K562 (cell line): ENCODE measurements at regions not wholly inside any gene's neighbourhood (a gene's known extent, or its start where the extent isn't known, plus 50 kb on each side); places are given as distances from the start of the nearest gene placed in this dataset.
A peak's percentile ranks its signal among the peaks of the same experiment; 100 is the strongest.

Experiments
- ATF7 ChIP-seq: fragments of 450-650 bp; IDR thresholded peaks from 2 replicates; pipeline ENCODE4 v1.7.1; 2014; ENCODE audit warnings: mild to moderate bottlenecking, moderate library complexity
- BRD4 ChIP-seq: fragments of 200-600 bp; sonication (generic); IDR thresholded peaks from 2 replicates; pipeline ENCODE4 v1.6.1; 2017; ENCODE audit warnings: inconsistent platforms
- DACH1 ChIP-seq: fragments of 450-650 bp; IDR thresholded peaks from 2 replicates; pipeline ENCODE4 v1.6.1; 2018; ENCODE audit not compliant: partially characterized antibody
- DDX20 ChIP-seq: fragments of 450-650 bp; IDR thresholded peaks from 2 replicates; pipeline ENCODE4 v1.6.1; 2016; ENCODE audit warnings: missing genetic modification characterization, low read depth, mild to moderate bottlenecking, missing compliant biosample characterization, moderate library complexity
- EP400 ChIP-seq: fragments of 450-650 bp; IDR thresholded peaks from 2 replicates; pipeline ENCODE4 v1.6.1; 2017; ENCODE audit warnings: antibody characterized with exemption, mild to moderate bottlenecking, moderate library complexity
- HDAC8 ChIP-seq: fragments of 450-650 bp; IDR thresholded peaks from 2 replicates; pipeline ENCODE4 v1.6.1; 2016; ENCODE audit warnings: mild to moderate bottlenecking, missing genetic modification characterization, moderate library complexity, missing compliant biosample characterization
- POLR2AphosphoS5 ChIP-seq: IDR thresholded peaks from 2 replicates; pipeline ENCODE4 v1.6.1; 2011; ENCODE audit warnings: mild to moderate bottlenecking, low read depth, low read length, moderate library complexity; ENCODE audit not compliant: control insufficient read depth, insufficient read depth
- PTRF ChIP-seq: fragments of 450-650 bp; IDR thresholded peaks from 2 replicates; pipeline ENCODE4 v1.6.1; 2016; ENCODE audit warnings: mild to moderate bottlenecking, missing genetic modification characterization, missing compliant biosample characterization
- TAF15 ChIP-seq: fragments of 200-400 bp; formaldehyde crosslinking; IDR thresholded peaks from 2 replicates; pipeline ENCODE4 v1.6.1; 2017; ENCODE audit warnings: mild to moderate bottlenecking, low read depth, low read length, moderate library complexity
- TEAD4 ChIP-seq, 2 experiments: sonication (generic) in 1 of 2; formaldehyde crosslinking in 1 of 2; IDR thresholded peaks; 2 replicates each; pipeline versions ENCODE4 v1.6.1 to v1.8.0; 2012 to 2022; ENCODE audit warnings: borderline replicate concordance in 1 of 2, inconsistent platforms in 1 of 2, low read length in 1 of 2, mild to moderate bottlenecking in 1 of 2, missing genetic modification reagents in 1 of 2
- THRAP3 ChIP-seq: fragments of 450-650 bp; IDR thresholded peaks from 2 replicates; pipeline ENCODE4 v1.6.1; 2016; ENCODE audit warnings: mild to moderate bottlenecking, inconsistent platforms, borderline replicate concordance
- XRCC3 ChIP-seq: fragments of 450-650 bp; IDR thresholded peaks from 2 replicates; pipeline ENCODE4 v1.6.1; 2017; ENCODE audit warnings: mild to moderate bottlenecking, moderate library complexity
- XRCC5 ChIP-seq: fragments of 200-400 bp; formaldehyde crosslinking; IDR thresholded peaks from 2 replicates; pipeline ENCODE4 v1.6.1; 2017; ENCODE audit warnings: low read depth, mild to moderate bottlenecking, low read length
- ZNF175 ChIP-seq: fragments of 200-800 bp; sonication (Bioruptor generic); IDR thresholded peaks from 2 replicates; pipeline ENCODE4 v1.6.1; 2016; ENCODE audit warnings: low read depth, mild to moderate bottlenecking, missing genetic modification characterization, missing compliant biosample characterization
- TF ChIP-seq, protein P1 (sequence below): sonication (generic); formaldehyde crosslinking; IDR thresholded peaks from 2 replicates; pipeline ENCODE4 v1.8.0; 2023; ENCODE audit warnings: mild to moderate bottlenecking, missing genetic modification reagents
- TF ChIP-seq, protein P2 (sequence below): fragments of 450-650 bp; IDR thresholded peaks from 2 replicates; pipeline ENCODE4 v1.6.1; 2016; ENCODE audit warnings: low read depth, mild to moderate bottlenecking, moderate library complexity
- TF ChIP-seq, protein P3 (sequence below): fragments of 150-350 bp; IDR thresholded peaks from 2 replicates; pipeline ENCODE4 v1.6.1; 2014; ENCODE audit warnings: low read depth, mild to moderate bottlenecking, low read length, borderline replicate concordance
- TF ChIP-seq, protein P4 (sequence below): sonication (generic); formaldehyde crosslinking; IDR thresholded peaks from 2 replicates; pipeline ENCODE4 v1.8.0; 2022; ENCODE audit warnings: missing genetic modification reagents, mild to moderate bottlenecking, moderate library complexity, borderline replicate concordance

DNA sequence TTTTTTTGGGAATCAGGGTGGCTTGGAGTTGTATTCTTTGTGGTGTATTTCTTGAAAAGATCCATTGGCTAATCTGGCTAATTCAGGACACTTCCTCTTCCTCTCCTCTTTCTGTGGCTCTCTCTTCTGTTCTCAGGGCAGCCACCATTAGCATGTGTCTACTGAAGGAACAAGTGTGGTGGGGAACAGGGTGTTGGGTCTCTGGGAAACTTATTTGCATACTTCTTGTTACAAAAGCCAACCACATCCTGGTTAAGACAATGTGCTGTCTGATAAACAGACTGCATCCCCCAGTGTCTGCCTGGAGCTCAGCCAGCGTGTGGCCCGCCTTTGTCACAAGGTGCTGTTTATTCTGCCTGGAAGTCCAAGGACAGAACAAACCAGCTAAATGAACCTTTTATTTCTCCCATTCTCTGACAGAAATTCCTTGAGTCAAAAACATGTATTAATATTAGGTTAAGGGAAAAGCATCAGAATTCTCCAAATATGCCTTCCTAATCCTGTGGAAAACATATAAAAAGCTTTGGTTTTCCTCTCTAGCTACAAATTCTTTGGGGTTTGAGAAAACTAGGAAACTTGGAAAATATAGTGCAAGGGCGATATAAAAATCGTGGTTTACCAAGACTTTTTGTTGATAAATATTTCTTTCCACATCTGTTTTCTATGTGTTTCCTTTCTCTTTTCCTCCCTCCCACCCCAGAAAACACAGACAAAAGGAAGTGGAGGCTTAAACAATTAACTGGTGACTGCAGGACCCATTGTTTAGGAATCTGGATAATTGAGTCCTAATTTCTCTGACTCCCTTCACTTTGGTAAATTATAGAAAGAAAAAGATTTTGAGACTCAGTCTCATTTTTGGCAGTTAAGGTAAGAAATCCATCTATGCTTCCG, 203.6 kb downstream of the SPRY1 start (continued):
- TF ChIP-seq, protein P1, sequence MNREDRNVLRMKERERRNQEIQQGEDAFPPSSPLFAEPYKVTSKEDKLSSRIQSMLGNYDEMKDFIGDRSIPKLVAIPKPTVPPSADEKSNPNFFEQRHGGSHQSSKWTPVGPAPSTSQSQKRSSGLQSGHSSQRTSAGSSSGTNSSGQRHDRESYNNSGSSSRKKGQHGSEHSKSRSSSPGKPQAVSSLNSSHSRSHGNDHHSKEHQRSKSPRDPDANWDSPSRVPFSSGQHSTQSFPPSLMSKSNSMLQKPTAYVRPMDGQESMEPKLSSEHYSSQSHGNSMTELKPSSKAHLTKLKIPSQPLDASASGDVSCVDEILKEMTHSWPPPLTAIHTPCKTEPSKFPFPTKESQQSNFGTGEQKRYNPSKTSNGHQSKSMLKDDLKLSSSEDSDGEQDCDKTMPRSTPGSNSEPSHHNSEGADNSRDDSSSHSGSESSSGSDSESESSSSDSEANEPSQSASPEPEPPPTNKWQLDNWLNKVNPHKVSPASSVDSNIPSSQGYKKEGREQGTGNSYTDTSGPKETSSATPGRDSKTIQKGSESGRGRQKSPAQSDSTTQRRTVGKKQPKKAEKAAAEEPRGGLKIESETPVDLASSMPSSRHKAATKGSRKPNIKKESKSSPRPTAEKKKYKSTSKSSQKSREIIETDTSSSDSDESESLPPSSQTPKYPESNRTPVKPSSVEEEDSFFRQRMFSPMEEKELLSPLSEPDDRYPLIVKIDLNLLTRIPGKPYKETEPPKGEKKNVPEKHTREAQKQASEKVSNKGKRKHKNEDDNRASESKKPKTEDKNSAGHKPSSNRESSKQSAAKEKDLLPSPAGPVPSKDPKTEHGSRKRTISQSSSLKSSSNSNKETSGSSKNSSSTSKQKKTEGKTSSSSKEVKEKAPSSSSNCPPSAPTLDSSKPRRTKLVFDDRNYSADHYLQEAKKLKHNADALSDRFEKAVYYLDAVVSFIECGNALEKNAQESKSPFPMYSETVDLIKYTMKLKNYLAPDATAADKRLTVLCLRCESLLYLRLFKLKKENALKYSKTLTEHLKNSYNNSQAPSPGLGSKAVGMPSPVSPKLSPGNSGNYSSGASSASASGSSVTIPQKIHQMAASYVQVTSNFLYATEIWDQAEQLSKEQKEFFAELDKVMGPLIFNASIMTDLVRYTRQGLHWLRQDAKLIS (CRISPR knock-in tag): 0 out of 2 replicates have a peak, but pooled peaks have one; percentile 39
- TF ChIP-seq HDAC8 (tag) (no peak), EP400 (peak; percentile 79), TEAD4 (IDR thresholded peaks at IDR 0.05; ENCODE audit: low read length) (peak; percentile 88), TEAD4 (CRISPR knock-in tag; IDR thresholded peaks at IDR 0.05; ENCODE audit: borderline replicate concordance) (no peak), BRD4 (0 out of 2 replicates have a peak, but pooled peaks have one; percentile 46), DDX20 (no peak), DACH1 (no peak), XRCC3 (no peak), PTRF (tag) (no peak), POLR2AphosphoS5 (peak; percentile 74), ZNF175 (CRISPR knock-in tag) (peak; percentile 64; the same call in 1 of the 2 replicates), XRCC5 (no peak), TAF15 (no peak), ATF7 (peak; percentile 47; the same call in 1 of the 2 replicates), THRAP3 (no peak)
- TF ChIP-seq, protein P2, sequence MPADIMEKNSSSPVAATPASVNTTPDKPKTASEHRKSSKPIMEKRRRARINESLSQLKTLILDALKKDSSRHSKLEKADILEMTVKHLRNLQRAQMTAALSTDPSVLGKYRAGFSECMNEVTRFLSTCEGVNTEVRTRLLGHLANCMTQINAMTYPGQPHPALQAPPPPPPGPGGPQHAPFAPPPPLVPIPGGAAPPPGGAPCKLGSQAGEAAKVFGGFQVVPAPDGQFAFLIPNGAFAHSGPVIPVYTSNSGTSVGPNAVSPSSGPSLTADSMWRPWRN: 0 out of 2 replicates have a peak, but pooled peaks have one; percentile 5
- TF ChIP-seq, protein P3, sequence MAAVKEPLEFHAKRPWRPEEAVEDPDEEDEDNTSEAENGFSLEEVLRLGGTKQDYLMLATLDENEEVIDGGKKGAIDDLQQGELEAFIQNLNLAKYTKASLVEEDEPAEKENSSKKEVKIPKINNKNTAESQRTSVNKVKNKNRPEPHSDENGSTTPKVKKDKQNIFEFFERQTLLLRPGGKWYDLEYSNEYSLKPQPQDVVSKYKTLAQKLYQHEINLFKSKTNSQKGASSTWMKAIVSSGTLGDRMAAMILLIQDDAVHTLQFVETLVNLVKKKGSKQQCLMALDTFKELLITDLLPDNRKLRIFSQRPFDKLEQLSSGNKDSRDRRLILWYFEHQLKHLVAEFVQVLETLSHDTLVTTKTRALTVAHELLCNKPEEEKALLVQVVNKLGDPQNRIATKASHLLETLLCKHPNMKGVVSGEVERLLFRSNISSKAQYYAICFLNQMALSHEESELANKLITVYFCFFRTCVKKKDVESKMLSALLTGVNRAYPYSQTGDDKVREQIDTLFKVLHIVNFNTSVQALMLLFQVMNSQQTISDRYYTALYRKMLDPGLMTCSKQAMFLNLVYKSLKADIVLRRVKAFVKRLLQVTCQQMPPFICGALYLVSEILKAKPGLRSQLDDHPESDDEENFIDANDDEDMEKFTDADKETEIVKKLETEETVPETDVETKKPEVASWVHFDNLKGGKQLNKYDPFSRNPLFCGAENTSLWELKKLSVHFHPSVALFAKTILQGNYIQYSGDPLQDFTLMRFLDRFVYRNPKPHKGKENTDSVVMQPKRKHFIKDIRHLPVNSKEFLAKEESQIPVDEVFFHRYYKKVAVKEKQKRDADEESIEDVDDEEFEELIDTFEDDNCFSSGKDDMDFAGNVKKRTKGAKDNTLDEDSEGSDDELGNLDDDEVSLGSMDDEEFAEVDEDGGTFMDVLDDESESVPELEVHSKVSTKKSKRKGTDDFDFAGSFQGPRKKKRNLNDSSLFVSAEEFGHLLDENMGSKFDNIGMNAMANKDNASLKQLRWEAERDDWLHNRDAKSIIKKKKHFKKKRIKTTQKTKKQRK: no peak
- TF ChIP-seq, protein P4, sequence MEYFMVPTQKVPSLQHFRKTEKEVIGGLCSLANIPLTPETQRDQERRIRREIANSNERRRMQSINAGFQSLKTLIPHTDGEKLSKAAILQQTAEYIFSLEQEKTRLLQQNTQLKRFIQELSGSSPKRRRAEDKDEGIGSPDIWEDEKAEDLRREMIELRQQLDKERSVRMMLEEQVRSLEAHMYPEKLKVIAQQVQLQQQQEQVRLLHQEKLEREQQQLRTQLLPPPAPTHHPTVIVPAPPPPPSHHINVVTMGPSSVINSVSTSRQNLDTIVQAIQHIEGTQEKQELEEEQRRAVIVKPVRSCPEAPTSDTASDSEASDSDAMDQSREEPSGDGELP: 0 out of 2 replicates have a peak, but pooled peaks have one; percentile 24
